Inferior parietal cortex (tissue), 1 donor: ENCODE measurements at regions not wholly inside any gene's neighbourhood (a gene's known extent, or its start where the extent isn't known, plus 50 kb on each side); places are given as distances from the start of the nearest gene placed in this dataset.
"Not testable (repeated sequence)": the region's sequence is repeated elsewhere in the genome, so short reads cannot be mapped to it uniquely, and the experiment has no call there.

Source experiments
- DNase-seq: peaks from one replicate; pipeline ENCODE4 v3.0.0-alpha.2; 2016; ENCODE audit errors: extremely low spot score

DNA sequence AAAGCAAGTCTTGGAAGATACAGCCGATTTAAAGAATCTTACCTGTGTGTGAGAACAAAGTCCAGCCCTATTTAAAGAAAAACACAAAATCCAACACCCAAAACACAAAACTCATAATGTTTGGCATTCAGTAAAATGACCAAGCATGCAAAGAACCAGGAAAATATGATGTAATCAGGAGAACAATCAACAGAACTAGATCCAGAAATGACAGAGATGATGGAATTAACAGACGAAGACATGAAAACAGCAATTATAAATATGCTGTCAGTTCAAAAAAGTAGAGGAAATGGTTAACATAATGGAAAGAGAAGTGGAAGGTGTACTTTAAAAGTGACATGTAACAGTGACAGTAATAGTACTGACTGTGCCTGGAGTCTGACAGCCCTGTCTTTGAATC, 56.1 kb upstream of the ERV3-1 start:
- DNase-seq = not testable (repeated sequence)

GRCh38 chr7:65059247-65059646, 52.8 kb upstream of the ERV3-1 start:
- not testable (repeated sequence) for DNase-seq
